Ishikawa (cell line): ENCODE measurements at regions not wholly inside any gene's neighbourhood (a gene's known extent, or its start where the extent isn't known, plus 50 kb on each side); places are given as distances from the start of the nearest gene placed in this dataset.

Source experiments
- CEBPB ChIP-seq: IDR thresholded peaks from 2 replicates; pipeline ENCODE4 v1.6.1; 2012
- CREB1 ChIP-seq: IDR thresholded peaks from 2 replicates; pipeline ENCODE4 v1.6.1; 2012; ENCODE audit warnings: low read depth
- EGR1 ChIP-seq: IDR thresholded peaks from 2 replicates; pipeline ENCODE4 v1.6.1; 2012
- EP300 ChIP-seq: IDR thresholded peaks from 2 replicates; pipeline ENCODE4 v1.6.1; 2012; ENCODE audit warnings: borderline replicate concordance
- FOXM1 ChIP-seq: IDR thresholded peaks from 2 replicates; pipeline ENCODE4 v1.6.1; 2012; ENCODE audit warnings: low read depth, borderline replicate concordance
- MAX ChIP-seq: IDR thresholded peaks from 2 replicates; pipeline ENCODE4 v1.6.1; 2012
- NFIC ChIP-seq: IDR thresholded peaks from 2 replicates; pipeline ENCODE4 v1.6.1; 2012
- RAD21 ChIP-seq: IDR thresholded peaks from 2 replicates; pipeline ENCODE4 v1.6.1; 2012; ENCODE audit warnings: low read depth
- REST ChIP-seq: IDR thresholded peaks from 2 replicates; pipeline ENCODE4 v1.6.1; 2012; ENCODE audit warnings: low read depth, mild to moderate bottlenecking
- TAF1 ChIP-seq: IDR thresholded peaks from 2 replicates; pipeline ENCODE4 v1.6.1; 2012; ENCODE audit warnings: low read depth, mild to moderate bottlenecking
- TEAD4 ChIP-seq: IDR thresholded peaks from 2 replicates; pipeline ENCODE4 v1.6.1; 2012
- USF1 ChIP-seq: IDR thresholded peaks from 2 replicates; pipeline ENCODE4 v1.6.1; 2012
- ZBTB7A ChIP-seq: IDR thresholded peaks from 2 replicates; pipeline ENCODE4 v1.6.1; 2012; ENCODE audit warnings: low read depth

GRCh38 chr3:107198581-107199181, 178.6 kb upstream of the CCDC54 start:
- TF ChIP-seq TAF1 (no peak), FOXM1 (no peak), CREB1 (no peak), MAX (no peak), TEAD4 (no peak), EGR1 (no peak), REST (no peak), NFIC (no peak), EP300 (no peak), RAD21 (no peak), CEBPB (no peak), USF1 (no peak), ZBTB7A (no peak)
